Tibial nerve (tissue), 4 donors: ENCODE measurements at regions not wholly inside any gene's neighbourhood (a gene's known extent, or its start where the extent isn't known, plus 50 kb on each side); places are given as distances from the start of the nearest gene placed in this dataset.

Experiments used
- DNase-seq, 2 donors: peaks; one replicate each; pipeline ENCODE4 v3.0.0-alpha.2; 2019; ENCODE audit warnings: low spot score in 2 of 2
- H3K27ac ChIP-seq, 4 donors: fragments of 200-600 bp; sonication (generic) in 3 of 4; one replicate each; pipeline ENCODE4 v1.5.1; 2017 to 2019; ENCODE audit warnings: mild to moderate bottlenecking in 1 of 4
- H3K27me3 ChIP-seq, 2 donors: fragments of 200-600 bp; sonication (generic) in 1 of 2; one replicate each; pipeline versions ENCODE4 v1.5.1 to v1.6.0; 2017 to 2019
- H3K36me3 ChIP-seq, 3 donors: fragments of 200-600 bp; sonication (generic); one replicate each; pipeline ENCODE4 v1.5.1; 2018 to 2019
- H3K4me1 ChIP-seq, 4 donors: fragments of 200-600 bp; sonication (generic) in 3 of 4; one replicate each; pipeline ENCODE4 v1.5.1; 2017 to 2019
- H3K4me3 ChIP-seq, 4 donors: fragments of 200-600 bp; sonication (generic) in 3 of 4; one replicate each; pipeline ENCODE4 v1.5.1; 2017 to 2019; ENCODE audit warnings: mild to moderate bottlenecking in 1 of 4, moderate library complexity in 1 of 4
- H3K9me3 ChIP-seq, 4 donors: fragments of 200-600 bp; sonication (generic) in 3 of 4; one replicate each; pipeline ENCODE4 v1.5.1; 2017 to 2019
- EP300 ChIP-seq, 2 donors: sonication (generic); formaldehyde crosslinking; IDR thresholded peaks; one replicate each; pipeline ENCODE4 v1.6.1; 2017; ENCODE audit warnings: antibody characterized with exemption in 2 of 2, mild to moderate bottlenecking in 1 of 2
- POLR2A ChIP-seq, 2 donors: fragments of 450-650 bp; IDR thresholded peaks; one replicate each; pipeline ENCODE4 v1.6.1; 2017; ENCODE audit warnings: antibody characterized with exemption in 2 of 2, mild to moderate bottlenecking in 2 of 2, moderate library complexity in 2 of 2
- WGBS, 2 donors: methylation state at CpG; one replicate each; pipeline ENCODE4 v1.1.5; 2018; 5-methylcytosine and 5-hydroxymethylcytosine counted together
- TF ChIP-seq, protein P1 (sequence below), 5 experiments: fragments of 200-600 bp in 3 of 5; fragments of 450-650 bp in 2 of 5; sonication (generic) in 3 of 5; IDR thresholded peaks; one replicate each; pipeline ENCODE4 v1.5.1; 2016 to 2019; ENCODE audit warnings: antibody characterized with exemption in 5 of 5, mild to moderate bottlenecking in 3 of 5, moderate library complexity in 2 of 5

DNA sequence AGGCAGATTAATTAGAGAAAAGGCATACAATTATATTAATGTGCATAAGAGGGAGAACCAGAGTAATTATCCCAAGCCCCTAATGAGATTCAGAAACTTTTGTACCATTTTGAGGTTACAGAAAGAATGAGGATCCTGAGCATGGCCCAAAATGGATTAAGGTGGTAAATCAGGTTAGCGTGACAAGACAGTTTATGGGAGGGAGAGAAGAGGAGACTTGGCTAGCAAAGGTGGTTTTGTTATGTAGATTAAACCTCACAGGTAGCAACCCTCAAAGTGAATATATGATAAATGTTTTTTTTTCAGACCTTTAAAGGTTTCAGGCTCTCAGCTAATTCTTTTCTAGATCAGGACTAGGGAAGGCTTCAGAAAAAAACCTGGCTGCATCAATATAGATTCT is 781.8 kb downstream of the FAM133A start:
- H3K4me3 ChIP-seq = no peak overlapping the region
- WGBS, 2 donors = 58 to 68% methylated on average over 1 of the region's 1 CpG
- H3K27me3 ChIP-seq = peaks cover 0 to 6% of the 10 kb centered on the region in 2 donors
- H3K36me3 ChIP-seq = no peaks in the 10 kb centered on the region
- no peaks in the 10 kb centered on the region for H3K9me3 ChIP-seq
- no peaks in the 10 kb centered on the region for H3K4me1 ChIP-seq
- no peak overlapping the region for H3K27ac ChIP-seq
- no peak for DNase-seq
- TF ChIP-seq POLR2A (IDR thresholded peaks at IDR 0.05) (no peak), EP300 (IDR thresholded peaks at IDR 0.05) (no peak)
- TF ChIP-seq, protein P1, sequence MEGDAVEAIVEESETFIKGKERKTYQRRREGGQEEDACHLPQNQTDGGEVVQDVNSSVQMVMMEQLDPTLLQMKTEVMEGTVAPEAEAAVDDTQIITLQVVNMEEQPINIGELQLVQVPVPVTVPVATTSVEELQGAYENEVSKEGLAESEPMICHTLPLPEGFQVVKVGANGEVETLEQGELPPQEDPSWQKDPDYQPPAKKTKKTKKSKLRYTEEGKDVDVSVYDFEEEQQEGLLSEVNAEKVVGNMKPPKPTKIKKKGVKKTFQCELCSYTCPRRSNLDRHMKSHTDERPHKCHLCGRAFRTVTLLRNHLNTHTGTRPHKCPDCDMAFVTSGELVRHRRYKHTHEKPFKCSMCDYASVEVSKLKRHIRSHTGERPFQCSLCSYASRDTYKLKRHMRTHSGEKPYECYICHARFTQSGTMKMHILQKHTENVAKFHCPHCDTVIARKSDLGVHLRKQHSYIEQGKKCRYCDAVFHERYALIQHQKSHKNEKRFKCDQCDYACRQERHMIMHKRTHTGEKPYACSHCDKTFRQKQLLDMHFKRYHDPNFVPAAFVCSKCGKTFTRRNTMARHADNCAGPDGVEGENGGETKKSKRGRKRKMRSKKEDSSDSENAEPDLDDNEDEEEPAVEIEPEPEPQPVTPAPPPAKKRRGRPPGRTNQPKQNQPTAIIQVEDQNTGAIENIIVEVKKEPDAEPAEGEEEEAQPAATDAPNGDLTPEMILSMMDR (IDR thresholded peaks at IDR 0.05) = no peak

DNA sequence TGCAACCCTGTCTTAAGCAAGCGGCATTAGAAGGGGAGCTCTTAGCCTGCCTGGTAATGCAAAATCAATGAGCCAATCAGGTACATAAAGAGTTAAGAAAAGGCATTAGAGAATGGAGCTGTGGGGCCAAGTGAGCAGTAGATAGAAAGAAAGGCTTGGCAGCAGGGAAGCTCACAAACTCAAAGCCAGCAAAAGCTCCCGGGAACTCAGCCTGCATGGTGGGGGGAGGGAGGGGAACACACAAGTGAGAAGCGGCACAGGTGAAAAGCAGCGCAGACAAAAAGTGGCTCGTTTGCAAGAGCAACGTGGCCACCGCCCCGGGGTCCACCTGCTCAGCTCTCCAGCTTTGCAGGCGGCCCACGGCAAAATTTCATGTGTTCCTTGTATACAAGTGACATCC is 818.5 kb downstream of the FAM133A start:
- no peaks in the 10 kb centered on the region for H3K36me3 ChIP-seq
- H3K4me3 ChIP-seq = no peak overlapping the region
- no peaks in the 10 kb centered on the region for H3K27me3 ChIP-seq
- H3K4me1 ChIP-seq = no peaks in the 10 kb centered on the region
- H3K9me3 ChIP-seq = no peaks in the 10 kb centered on the region
- no peak overlapping the region for H3K27ac ChIP-seq
- no peak for TF ChIP-seq POLR2A (IDR thresholded peaks at IDR 0.05)
- DNase-seq = no peak
- 16 to 24% methylated on average over 10 of the region's 10 CpGs for WGBS, 2 donors

DNA sequence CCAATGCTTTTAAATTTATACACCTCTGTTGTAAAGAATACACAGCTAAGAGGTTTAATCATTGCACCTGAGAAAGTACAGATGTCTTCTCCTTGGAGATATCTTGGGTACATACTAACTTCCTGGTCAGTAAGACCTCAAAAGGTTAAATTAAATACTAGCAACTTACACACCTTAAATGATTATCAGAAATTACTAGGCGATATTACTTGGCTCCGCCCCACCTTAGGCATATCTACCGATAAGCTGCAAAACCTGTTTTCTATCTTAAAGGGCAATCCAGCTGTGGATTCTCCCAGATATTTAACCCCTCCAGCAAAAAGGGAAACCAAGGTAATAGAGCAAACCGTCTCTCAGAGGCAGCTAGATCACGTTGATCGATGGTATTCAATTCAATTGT is 819.4 kb downstream of the FAM133A start:
- no peaks in the 10 kb centered on the region for H3K36me3 ChIP-seq
- H3K4me3 ChIP-seq = no peak overlapping the region
- H3K4me1 ChIP-seq = no peaks in the 10 kb centered on the region
- peaks cover 0 to 3% of the 10 kb centered on the region in 2 donors for H3K27me3 ChIP-seq
- H3K9me3 ChIP-seq = no peaks in the 10 kb centered on the region
- WGBS, 2 donors = 75 to 79% methylated on average over 4 to 6 of the region's 6 CpGs
- no peak for DNase-seq
- TF ChIP-seq, protein P1 (IDR thresholded peaks at IDR 0.05) = no peak
- no peak for TF ChIP-seq POLR2A (IDR thresholded peaks at IDR 0.05)
- no peak for TF ChIP-seq EP300 (IDR thresholded peaks at IDR 0.05)
- no peak overlapping the region for H3K27ac ChIP-seq

DNA sequence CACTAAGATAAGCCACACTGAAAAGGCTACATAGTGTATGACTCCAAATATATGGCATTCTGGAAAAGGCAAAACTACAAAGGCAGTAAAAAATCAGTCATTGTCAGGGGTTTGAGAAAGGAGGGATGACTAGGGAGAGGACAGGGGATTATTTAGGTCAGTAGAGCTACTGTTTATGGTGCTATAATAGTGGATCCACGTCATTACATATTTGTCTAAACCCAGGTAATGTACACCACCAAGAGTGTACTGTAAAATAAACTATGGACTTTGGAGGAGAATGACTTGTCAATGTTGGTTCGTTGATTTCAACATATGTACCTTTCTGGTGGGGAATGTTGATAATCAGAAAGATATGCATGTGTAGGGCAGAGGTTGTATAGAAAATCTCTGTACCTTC is 837.6 kb downstream of the FAM133A start:
- Histone ChIP-seq H3K27ac (no peak overlapping the region), H3K4me3 (no peak overlapping the region), H3K9me3 (no peaks in the 10 kb centered on the region), H3K27me3 (no peaks in the 10 kb centered on the region), H3K36me3 (no peaks in the 10 kb centered on the region), H3K4me1 (no peaks in the 10 kb centered on the region)
- no peak for TF ChIP-seq EP300 (IDR thresholded peaks at IDR 0.05)
- no peak for DNase-seq
- 56 to 73% methylated on average over 2 of the region's 2 CpGs for whole genome bisulfite sequencing, 2 donors

DNA sequence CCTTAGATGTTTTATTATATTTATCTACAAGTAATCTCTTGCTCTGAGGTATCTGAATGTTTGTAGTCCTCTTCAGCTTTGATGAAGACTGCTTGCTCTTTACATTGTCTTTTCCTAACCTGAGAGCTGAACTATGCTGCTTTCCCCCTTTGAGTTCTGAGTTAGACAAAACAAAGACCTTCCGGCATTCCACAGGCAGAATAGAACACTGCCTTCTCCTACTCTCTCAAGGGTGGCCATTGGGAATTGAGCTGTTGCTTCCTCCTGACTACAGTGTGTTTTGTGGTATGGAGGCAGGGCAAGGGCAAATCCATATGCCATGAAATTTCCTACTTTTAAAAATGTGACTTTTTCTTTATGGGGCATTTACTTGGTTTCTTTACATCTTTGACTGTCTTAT is 841.0 kb downstream of the FAM133A start:
- no peak overlapping the region for H3K4me3 ChIP-seq
- WGBS, 2 donors = 70 to 80% methylated on average over 1 of the region's 1 CpG
- H3K4me1 ChIP-seq = no peaks in the 10 kb centered on the region
- DNase-seq = no peak
- TF ChIP-seq, protein P1 (IDR thresholded peaks at IDR 0.05) = no peak
- TF ChIP-seq POLR2A (IDR thresholded peaks at IDR 0.05) = no peak
- no peaks in the 10 kb centered on the region for H3K36me3 ChIP-seq
- no peaks in the 10 kb centered on the region for H3K9me3 ChIP-seq
- no peaks in the 10 kb centered on the region for H3K27me3 ChIP-seq
- no peak overlapping the region for H3K27ac ChIP-seq

DNA sequence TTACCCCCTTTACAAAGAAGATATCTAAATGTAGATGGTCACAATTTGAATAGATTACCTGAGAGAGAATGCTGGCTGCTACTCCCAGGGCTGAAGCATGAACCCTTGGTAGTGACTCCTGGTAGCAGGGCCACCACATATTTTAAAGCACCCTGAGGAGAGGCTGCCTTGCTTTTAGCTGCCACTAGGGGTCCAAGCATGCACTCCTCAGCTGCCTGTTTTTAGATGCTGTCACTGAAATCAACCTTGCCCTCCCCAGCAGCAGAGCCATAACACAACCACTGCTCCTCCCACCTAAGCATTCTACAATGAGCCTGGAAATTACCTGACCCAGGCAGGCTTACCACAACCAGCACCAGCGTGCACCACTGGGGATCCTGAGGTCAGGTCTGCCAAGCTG is 850.9 kb downstream of the FAM133A start:
- WGBS, 2 donors = 54 to 78% methylated on average over 1 of the region's 1 CpG

More for the DNA sequence above, 850.9 kb downstream of the FAM133A start:
- H3K4me3 ChIP-seq = no peak overlapping the region
- no peaks in the 10 kb centered on the region for H3K4me1 ChIP-seq
- DNase-seq = no peak
- no peaks in the 10 kb centered on the region for H3K36me3 ChIP-seq
- H3K27me3 ChIP-seq = no peaks in the 10 kb centered on the region
- TF ChIP-seq EP300 (IDR thresholded peaks at IDR 0.05) = no peak
- TF ChIP-seq, protein P1 (IDR thresholded peaks at IDR 0.05) = no peak
- TF ChIP-seq POLR2A (IDR thresholded peaks at IDR 0.05) = no peak
- H3K9me3 ChIP-seq = peaks cover 0 to 9% (median 3%) of the 10 kb centered on the region in 4 donors
- H3K27ac ChIP-seq = no peak overlapping the region
